Stimulated activated CD8-positive, alpha-beta memory T cell treated with anti-CD3 and anti-CD28 coated beads, Interleukin-7, amount 100 ng/mL, for 48 hours (primary cell): ENCODE measurements at regions not wholly inside any gene's neighbourhood (a gene's known extent, or its start where the extent isn't known, plus 50 kb on each side); places are given as distances from the start of the nearest gene placed in this dataset.

Experiments used
- DNase-seq, 2 donors: peaks; one replicate each; pipeline ENCODE4 v3.0.0-alpha.2; 2020; ENCODE audit warnings: low read depth in 1 of 2; ENCODE audit errors: extremely low read depth in 1 of 2

DNA sequence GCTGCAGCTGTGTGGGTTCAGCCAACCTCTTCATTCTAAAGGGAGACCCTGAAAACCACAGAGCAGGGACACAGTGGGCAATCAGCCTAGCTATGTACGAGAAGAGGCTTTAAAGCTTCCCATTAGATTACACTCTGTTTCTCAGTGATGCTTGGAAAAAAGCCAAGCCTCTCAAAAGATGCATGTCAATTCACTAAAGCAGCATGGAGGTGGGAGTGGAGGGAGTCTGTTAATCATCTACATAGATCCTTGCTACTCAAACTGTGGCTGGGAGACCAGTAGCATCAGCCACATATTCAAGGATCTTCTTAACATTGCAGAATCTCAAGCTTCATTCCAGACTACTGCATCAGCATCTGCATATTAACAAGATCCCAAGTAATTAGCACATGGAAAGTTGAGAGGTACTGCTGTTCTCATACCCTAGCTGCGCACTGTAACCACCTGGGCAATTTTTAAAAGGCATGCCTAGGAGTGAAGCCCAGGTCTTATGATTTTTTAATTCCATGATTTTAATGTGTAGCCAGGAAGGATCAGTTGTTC lies 305.9 kb downstream of the PMP22 start:
- DNase-seq, result no peak

DNA sequence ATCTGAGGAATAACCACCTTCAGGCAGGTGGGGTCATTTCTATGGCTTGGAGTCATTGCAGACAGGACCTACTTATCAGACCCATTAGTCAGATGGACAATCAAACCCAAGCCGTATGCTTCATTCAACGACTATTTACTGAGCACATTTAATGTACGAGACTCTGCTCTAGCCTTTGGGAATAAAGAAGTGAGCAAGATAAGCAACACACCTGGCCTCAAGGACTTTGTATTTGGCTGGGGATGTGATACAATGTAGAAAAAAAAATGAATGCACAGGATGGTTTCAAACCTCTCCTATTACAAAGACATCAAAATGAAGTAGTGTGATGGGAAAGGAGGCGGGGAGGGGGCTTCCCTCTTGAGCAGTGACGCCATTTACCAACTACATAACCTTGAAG lies 311.7 kb downstream of the PMP22 start:
- DNase-seq, result no peak

DNA sequence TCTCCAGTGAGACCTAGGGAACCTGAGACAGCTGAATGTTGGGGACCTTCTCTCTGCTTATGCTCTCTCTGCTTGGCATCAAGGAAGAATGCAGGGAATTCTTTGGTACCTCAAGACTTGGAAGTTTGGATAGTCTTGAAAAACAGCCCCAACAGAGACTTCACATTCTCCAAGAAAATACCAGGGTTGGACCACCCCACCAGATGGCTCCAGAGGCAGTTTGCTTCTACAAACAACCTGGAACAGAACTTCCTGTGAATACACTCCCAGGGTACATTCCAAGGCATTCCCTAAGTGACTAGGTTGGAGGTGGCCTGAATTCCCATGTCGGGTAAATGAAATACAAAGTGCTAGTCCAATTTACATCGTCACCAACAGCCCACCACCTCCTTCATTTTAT lies 314.4 kb downstream of the PMP22 start:
- no peak for DNase-seq

DNA sequence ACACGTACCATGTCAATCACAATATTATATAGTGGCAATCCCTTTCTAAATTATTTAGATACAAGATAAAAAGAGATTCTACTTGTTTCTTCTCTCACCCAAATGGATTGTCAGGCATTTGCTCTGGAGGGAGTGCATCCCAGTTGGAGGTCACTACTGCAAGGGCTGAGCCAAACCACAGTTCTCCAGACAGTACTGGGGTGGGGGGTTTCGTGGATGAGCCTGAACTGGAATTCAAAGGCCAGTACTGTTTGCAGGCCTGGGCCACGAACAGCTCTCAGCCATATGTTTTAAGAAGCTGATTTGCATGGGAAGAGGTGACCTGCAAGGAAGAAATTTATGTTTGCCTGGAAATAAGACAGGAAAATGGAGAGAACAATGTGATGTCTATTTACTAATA lies 314.9 kb downstream of the PMP22 start:
- no peak for DNase-seq

DNA sequence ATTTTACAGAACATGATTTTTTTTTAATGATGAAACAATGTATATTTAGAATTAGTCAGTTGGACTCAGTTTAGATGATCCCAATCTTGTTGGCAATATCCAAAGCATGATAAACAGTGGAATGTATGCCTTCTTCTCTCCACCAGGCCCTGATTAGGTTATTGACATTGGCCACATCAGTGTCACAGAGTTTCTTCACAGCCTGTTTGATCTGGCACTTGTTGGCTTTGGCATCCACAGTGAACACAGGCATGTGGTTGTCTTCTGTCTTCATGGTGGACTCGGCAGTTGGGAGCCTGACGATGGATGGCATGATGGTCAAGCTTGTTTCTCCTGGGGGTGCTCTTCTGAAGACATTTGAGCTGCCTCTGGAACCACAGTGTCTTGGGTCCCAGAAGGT lies 317.5 kb downstream of the PMP22 start:
- DNase-seq, result no peak

DNA sequence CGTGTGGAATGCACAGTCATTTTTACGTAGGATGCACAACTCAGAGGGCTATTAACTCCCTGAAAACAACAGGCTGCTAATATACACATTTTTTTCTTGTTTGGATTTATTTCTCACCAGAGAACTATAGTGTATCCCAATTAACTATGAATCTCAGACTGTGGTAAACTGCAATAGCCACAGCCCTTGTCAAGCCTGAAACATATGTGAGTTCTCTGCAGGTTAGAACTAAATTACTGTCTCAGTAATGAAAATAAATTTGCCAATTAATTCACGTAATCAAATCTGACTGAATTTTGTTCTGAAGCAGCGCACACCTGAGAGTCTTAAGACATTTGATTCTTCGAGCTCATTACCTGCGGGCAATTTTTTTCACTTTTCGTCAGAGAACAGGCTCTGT lies 318.6 kb downstream of the PMP22 start:
- DNase-seq, result no peak

DNA sequence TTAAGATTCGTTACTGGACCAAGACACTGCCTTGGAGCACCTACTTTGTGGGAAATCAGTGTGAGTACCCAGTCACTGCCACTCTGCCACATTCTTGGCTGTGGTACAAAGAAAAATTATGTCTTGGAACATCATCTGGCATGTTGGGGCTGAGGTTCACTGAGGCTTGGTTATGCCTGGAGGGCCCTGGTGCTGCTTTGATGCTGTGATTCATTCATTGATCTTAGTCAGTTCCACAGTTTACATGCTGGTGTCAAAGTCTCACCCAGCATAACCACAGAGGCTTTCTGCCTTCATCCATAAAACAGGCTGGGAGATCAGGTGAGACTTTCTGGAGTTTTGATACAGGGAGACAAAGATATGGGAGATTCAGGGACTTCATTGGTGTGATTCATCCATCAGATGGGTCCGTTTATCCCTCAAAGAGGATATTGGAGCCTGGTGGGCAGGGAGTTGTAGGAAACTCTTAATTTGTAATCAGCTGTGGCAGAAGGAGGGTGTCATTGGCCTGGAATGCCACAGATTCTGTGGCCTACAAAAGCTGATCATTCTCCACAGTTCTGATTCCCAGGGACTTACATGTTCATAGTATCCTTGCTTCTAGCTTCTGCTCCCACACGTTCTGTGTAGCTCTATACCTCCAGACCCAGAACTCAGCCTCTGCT lies 322.5 kb downstream of the PMP22 start:
- DNase-seq, result no peak

DNA sequence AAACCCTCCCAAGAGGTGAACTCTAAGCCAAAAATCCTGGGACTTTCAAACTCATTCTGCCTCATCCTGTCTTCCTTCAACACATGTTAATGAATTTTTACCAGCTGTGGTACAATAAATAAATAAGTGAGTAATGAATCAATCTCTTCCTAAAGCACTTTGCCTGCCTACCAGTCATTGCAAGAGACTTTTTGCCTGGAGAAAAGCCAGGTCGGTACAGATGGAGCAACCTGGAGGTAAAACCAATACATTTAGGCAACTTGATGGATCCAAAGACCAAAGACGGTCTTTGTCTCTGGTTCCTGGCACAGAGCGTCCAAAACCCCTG lies 324.2 kb downstream of the PMP22 start:
- no peak for DNase-seq

DNA sequence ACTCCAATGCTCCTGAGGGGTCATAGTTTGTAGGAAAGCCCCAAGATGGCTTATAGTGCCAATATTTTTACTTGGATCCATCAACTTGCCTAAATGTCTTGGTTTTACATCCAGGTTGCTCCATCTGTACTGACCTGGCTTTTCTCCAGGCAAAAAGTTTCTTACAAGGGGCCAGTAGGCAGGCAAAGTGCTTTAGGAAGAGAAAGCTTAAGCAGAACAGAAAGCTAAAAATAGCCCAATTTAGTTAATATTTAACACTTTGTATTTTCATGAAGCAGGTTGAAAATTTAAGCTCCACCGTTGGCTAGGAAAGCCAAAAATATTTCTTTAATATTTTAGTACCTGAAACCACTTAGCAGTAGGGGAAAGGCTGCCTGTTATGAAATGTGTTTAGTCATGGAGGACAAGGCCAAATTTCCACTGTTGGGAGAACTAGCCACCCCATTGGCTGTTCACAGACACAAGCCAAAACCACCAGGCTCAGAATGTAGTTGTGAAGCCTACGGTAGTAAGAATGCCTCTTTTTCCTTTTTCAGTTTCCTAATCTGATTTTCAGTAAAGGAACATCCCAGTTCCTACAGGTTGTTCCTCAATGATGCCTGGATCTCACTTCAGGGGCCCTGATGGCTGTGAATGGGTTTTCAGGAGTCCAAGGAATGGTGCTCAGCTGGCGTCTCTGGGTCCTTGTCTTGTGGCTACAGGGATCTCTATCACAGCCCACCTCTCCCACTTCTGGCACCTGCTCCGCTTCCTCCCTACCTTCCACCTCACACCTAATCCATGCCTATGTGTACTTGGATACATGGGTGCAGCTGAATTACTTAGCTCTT lies 324.8 kb downstream of the PMP22 start:
- no peak for DNase-seq

DNA sequence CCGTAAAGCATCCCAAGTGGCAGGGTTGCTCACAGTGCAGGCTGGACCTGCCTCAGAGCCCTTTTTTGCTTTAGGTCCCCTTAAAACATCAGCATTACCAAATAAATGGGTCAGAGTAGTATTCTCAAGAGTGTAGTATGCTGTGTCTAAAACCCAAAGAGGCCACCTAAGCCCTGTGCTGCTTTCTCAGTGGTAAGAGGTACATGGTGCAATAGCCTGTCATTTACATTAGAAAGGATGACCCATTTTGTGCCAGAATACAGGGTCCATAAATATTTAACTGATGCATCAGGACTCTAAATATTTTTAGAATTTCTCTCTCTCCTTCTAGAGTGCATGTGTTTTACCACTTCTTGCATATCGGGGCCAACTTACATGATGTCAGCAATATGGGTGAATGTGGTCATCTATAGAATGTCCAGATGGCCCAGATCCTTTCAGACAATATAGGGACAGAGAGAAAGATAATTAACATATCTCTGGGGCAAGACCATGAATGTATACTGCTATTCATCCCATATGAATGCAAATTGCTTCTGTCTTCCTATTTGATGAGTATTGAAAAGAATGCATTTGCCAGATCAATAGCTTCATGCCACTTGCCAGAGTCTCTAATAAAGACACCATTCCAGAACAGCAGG lies 329.2 kb downstream of the PMP22 start:
- no peak for DNase-seq

DNA sequence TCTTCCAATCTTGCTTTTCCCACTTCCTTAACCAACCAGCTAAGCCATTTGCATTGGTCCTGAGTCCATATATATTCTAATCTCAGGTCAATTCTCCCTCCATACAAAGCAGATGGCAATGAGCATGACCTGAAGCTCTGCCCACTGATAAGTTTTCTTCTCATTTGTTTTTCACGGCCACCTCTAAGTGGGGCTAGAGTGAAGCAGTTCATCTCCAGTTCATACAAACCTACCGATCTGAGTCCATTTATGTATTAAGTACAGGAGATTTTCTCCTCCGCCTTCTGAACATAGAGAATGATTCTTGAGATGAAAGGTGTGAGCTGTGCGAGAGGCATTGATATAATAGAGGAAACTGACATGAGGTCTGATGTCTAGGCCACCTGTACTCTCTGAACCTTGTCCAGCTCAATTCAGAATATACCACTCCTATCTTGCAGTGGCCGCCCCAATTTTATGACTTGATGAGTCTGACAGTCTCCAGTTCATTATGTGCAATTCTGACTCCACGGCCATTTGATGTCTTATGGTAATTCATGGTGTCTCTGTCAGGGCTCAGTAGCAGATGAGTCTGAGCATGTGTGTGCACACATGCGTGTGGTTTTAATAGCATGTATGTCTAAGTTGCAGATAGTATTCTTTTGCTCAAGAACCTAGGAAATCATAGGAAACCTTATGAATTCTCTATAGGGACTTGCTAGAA lies 329.8 kb downstream of the PMP22 start:
- DNase-seq, result no peak

DNA sequence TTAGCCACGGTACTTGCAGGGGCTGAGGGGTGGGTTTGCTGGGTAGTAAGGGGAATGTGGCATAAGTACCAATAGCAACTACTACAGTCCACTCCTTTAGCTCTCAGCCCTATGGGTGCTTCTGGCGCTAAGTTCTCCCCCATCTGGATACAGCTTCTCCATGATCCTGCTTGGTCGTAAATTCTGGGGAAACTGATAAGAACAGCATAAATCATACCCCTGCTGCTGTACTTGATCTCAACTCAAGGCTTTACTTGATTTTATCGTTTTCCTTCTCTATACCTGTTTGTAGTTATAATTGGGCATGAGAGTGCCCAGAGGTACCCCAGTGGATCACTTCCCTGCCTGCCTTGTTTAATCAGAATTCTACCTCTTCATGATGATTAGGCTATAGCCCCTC lies 331.4 kb downstream of the PMP22 start:
- DNase-seq, result no peak

DNA sequence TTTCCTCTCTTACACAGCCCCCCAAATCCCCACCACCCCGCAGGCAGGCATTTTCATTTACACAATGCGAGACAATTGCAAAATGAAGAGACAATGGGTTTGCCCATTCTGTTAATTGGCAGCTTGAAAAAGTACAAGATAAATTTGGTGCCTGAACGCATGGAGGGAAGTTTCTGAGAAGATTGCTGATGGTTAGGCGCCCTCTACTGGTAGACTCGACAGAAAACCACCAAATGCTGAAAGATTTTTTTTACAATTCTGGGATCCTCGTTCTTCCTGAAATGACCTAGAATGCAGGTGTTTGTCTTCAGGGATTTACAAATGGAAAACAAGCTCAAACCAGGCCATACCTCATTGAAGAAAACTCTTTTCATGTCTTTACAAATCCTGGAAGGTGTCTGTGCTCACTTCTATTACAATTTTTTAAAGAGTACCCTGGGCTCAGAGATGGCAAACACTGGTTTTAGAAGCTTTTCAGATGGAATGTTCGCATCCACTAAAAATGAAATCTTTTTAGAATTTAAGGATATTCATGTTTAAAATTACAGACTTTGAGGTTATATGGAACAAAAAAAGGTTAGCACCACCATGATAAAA lies 338.5 kb downstream of the PMP22 start:
- DNase-seq, result peak in 1 of 2 donors; percentile 18

DNA sequence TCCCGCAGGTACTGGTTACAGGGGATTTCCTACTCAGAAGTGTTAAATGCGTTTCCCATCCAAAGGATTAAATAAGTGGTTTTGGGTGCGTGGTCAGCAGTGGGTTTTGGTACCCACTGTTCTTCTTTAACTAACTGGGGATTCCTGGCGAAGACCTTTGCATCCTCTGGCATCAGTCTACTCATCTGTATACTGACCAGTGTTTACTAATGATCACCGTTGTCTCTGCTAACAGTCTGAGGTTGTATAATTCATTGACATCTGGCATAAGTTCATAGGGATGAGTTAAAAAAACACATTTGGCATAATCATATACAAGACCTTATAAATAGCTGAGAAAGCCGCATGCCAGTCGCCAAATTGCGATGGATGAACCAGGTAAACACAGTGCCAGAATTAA lies 339.1 kb downstream of the PMP22 start:
- no peak for DNase-seq

DNA sequence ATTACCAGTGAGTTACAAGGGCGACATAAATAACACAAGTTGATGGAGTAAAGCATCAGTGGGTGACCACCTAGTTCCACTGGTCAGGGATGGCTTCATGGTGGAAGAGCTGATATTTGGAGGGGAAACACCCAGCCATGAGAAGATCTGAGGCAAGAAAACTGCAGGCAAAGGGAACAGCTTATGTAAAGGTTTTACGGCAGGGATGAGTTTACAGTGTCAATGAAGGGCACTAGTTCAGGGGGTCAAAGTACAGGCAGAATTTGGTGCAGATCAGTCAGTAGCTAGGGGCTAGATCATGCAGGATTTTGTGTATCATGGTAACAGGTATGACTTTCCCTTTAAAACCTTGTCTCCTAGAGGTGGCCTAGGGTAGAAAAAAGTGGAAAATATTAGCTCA lies 339.6 kb downstream of the PMP22 start:
- DNase-seq, result no peak

DNA sequence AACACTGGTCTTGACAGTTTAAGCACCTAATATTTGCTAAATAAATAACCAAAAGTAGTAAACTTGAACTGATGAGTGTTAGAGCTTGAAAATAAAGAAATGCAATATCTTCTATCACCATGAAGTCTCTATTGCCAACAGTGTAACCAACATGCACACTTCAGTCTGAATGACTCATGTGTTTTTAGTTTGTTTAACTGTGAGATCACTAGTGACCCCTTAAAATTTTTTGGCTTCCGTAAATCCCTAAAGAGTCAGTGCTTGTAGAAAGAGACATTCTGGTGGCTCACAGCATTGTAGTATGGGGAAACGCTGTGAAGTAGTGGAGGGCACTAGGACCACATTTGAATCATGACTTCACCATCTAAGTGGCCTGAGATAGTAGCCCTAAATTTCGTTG lies 341.1 kb downstream of the PMP22 start:
- DNase-seq, result no peak

DNA sequence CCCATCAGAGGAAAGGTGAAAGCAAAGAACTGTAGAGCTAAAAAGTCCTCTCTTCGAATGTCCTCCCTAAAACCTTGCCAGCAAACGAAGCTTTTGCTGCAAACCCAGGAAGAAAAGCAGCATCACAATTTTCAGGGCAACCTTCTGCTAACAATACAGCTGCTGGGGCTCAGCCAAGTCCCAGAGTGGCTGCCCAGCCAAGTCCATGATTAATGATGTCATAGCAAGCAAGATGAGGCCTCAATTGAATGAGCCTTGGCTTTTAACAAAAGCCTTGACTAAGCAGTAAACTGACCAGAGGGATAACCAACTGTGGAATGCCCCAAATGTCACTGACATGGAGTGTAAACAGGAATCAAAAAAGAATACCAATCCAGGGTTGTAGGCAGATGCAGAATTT lies 342.7 kb downstream of the PMP22 start:
- no peak for DNase-seq

DNA sequence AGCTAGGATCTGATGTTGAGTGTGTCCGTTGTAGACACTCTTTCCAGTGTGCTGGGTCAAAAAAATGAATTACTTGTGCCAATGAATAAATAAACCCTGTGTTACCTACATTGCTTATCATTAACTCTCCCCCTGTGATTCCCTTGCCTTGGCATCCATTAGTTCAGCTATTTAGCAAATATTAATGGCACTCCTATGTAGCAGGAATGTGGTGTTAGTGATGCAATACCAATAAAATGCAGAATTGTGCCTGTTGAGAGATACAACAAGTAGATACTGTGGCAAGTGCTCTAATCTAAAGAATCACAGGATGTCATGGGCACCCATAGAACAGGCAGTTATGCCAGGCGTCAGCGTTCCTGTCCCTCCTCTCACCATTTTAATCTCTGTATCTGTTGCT lies 343.2 kb downstream of the PMP22 start:
- DNase-seq, result no peak

DNA sequence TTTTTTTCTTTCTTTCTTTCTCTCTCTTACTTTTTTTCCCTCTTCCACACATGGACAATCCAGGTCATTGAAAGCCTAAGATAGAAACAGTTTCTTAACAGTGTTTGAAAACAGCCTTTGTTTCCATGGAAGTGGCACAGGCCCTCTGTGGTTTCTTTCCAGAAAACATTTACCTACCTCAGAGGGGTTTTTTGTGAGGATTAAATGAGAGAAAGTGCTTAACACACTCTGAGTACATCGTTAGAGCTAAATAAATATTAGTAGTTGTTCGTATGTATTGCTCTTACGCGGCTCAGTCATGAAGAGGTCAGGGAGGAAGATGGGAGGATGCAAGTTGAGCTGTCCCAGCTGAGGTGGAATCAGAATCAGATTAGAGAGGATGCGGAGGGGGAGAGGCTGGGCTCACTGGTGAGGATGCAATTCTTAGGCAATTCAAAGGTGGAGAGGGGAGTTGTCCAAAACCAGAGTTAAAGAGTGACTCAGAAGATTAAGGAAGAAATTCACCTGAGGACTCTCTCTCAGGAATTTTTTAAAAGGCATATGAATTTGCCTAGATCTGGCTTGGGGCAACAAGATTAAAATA lies 345.4 kb downstream of the PMP22 start:
- no peak for DNase-seq

DNA sequence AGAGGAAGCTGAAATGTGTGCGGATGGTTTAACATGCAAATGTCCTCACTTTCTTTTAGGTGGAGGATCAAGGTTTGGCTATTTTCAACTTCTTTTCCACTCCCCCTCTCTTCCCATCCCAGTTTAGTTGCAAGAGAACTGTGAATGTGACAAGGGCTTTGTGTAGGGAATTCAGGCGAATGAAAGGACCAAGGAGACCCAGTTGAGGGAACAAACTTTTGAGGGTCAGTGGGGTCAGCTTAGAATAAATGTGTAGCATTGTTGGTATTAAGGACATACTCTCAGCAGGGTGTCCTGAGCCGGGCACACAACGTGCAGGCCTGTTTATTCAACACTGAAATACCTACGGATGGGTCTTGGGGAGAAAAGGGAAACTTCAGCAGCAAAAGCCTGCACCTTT lies 346.0 kb downstream of the PMP22 start:
- no peak for DNase-seq

DNA sequence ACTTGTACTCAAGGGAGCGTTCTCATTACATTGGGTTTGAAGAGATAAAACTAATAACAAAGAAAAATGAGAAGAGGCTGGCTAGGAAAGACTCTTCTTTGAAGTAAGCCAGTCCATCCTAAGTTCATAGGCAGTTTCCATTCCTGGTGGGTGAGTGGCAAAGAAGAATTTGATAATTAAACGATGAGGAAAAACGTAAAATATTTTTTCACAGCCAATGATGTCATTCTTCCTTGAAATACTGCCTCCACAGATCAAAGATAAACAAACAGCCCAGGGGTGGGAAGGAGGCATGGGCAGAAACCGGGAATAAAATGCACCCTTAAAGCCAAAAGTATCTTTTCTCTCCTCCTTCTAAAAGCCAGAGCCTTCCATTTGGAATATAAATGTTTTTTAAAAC lies 346.6 kb downstream of the PMP22 start:
- no peak for DNase-seq
